ENCODE measurements at regions not wholly inside any gene's neighbourhood (a gene's known extent, or its start where the extent isn't known, plus 50 kb on each side); places are given as distances from the start of the nearest gene placed in this dataset.

DNA sequence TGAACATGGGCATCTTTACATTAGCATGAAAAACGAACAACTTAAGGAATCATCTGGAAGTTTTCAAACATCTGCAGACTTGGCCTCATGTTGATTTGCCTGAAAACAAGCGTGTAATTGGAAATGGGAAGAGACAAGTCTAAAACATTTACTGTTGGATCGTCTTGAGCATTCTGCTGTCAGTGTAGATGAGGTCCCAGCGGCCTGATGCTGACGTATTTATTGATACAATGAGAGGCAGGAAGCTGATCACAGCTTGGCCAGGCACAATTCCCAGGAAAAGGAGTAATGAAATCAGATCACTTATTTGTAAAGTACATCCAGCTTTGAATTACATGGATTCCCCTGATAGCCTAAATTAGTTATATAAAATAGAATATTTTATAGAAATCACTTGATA lies 210.6 kb downstream of the CLCN4 start:
- H3K23ac ChIP-seq (ENCODE audit: low read depth, low read length, poor library complexity): no peak overlapping the region
- no peak overlapping the region for H2AK5ac ChIP-seq (ENCODE audit: low read depth, low read length)
- no peaks in the 10 kb centered on the region for H3K36me3 ChIP-seq (replicated peaks in 1 of 2; ENCODE audit: control insufficient read depth in 2 of 2, insufficient read depth in 2 of 2, low read length in 2 of 2)
- H3K4ac ChIP-seq (ENCODE audit: low read length): no peak overlapping the region
- no peak overlapping the region for H4K8ac ChIP-seq (ENCODE audit: low read depth, low read length)
- no peak for DNase-seq (ENCODE audit: low spot score)
- no peak overlapping the region for H2BK15ac ChIP-seq (ENCODE audit: low read length)
- H2BK12ac ChIP-seq (ENCODE audit: low read length): no peak overlapping the region
- no peak overlapping the region for H4K91ac ChIP-seq (ENCODE audit: low read depth, low read length, poor library complexity)
- H3K4me3 ChIP-seq (ENCODE audit: low read length in 2 of 2): no peak overlapping the region
- WGBS, 2 donors (ENCODE audit: extremely low coverage in 2 of 2, insufficient read length in 2 of 2, insufficient replicate concordance in 1 of 2): no CpG with 5 or more reads among the region's 5 CpGs
- H3K9me3 ChIP-seq (replicated peaks in 1 of 2; ENCODE audit: control insufficient read depth in 2 of 2, insufficient read depth in 1 of 2, low read depth in 1 of 2, low read length in 2 of 2): no peaks in the 10 kb centered on the region
- no peak overlapping the region for H3K14ac ChIP-seq (ENCODE audit: low read length)
- H3K18ac ChIP-seq (ENCODE audit: low read length): no peak overlapping the region
- no peak overlapping the region for H2AFZ ChIP-seq (ENCODE audit: low read length)
- H3K27ac ChIP-seq (replicated peaks; ENCODE audit: low read length): no peak overlapping the region
- H3K27me3 ChIP-seq (ENCODE audit: control insufficient read depth in 3 of 3, insufficient read depth in 3 of 3, low read depth in 1 of 3, low read length in 3 of 3): no peaks in the 10 kb centered on the region
- H3K9ac ChIP-seq (ENCODE audit: low read depth, low read length, poor library complexity): no peak overlapping the region
- H2BK120ac ChIP-seq (ENCODE audit: low read depth, low read length): no peak overlapping the region
- H3K79me1 ChIP-seq (ENCODE audit: low read depth, low read length): no peaks in the 10 kb centered on the region
- no peaks in the 10 kb centered on the region for H3K4me1 ChIP-seq (ENCODE audit: control insufficient read depth in 2 of 2, insufficient read depth in 1 of 2, low read depth in 1 of 2, low read length in 2 of 2)
- H3K4me2 ChIP-seq (ENCODE audit: insufficient read depth, low read length, poor library complexity, severe bottlenecking): no peak overlapping the region
- H2BK5ac ChIP-seq (ENCODE audit: low read length): no peak overlapping the region

DNA sequence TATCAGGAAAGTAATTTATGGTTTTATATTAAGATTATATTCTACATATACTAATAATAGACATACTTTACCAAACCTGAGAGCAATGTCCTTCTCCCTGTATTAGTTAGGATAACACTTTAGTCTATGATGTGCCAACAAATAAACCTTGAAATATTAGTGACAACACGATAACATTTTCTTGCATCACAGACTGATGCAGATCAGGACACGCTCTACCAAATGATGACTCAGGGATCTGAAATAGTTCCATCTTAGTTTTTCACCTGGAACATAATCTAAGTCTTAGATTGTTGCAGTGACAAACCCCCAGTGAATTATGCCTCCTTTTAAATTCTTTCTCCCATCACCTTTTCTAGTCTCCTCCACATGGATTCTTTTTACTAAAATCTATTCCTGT lies 214.2 kb downstream of the CLCN4 start:
- Histone ChIP-seq H2AK5ac (ENCODE audit: low read depth, low read length) (no peak overlapping the region), H3K9ac (ENCODE audit: low read depth, low read length, poor library complexity) (no peak overlapping the region), H3K4me3 (ENCODE audit: low read length in 2 of 2) (no peak overlapping the region), H2BK15ac (ENCODE audit: low read length) (no peak overlapping the region), H3K23ac (ENCODE audit: low read depth, low read length, poor library complexity) (no peak overlapping the region), H2BK120ac (ENCODE audit: low read depth, low read length) (no peak overlapping the region), H3K27ac (replicated peaks; ENCODE audit: low read length) (no peak overlapping the region), H3K14ac (ENCODE audit: low read length) (no peak overlapping the region), H2BK12ac (ENCODE audit: low read length) (no peak overlapping the region), H3K4ac (ENCODE audit: low read length) (no peak overlapping the region), H3K4me2 (ENCODE audit: insufficient read depth, low read length, poor library complexity, severe bottlenecking) (no peak overlapping the region), H2BK5ac (ENCODE audit: low read length) (no peak overlapping the region), H4K91ac (ENCODE audit: low read depth, low read length, poor library complexity) (no peak overlapping the region), H3K79me1 (ENCODE audit: low read depth, low read length) (no peaks in the 10 kb centered on the region), H3K36me3 (replicated peaks in 1 of 2; ENCODE audit: control insufficient read depth in 2 of 2, insufficient read depth in 2 of 2, low read length in 2 of 2) (no peaks in the 10 kb centered on the region), H3K27me3 (ENCODE audit: control insufficient read depth in 3 of 3, insufficient read depth in 3 of 3, low read depth in 1 of 3, low read length in 3 of 3) (no peaks in the 10 kb centered on the region), H2AFZ (ENCODE audit: low read length) (no peak overlapping the region), H3K4me1 (ENCODE audit: control insufficient read depth in 2 of 2, insufficient read depth in 1 of 2, low read depth in 1 of 2, low read length in 2 of 2) (no peaks in the 10 kb centered on the region), H4K8ac (ENCODE audit: low read depth, low read length) (no peak overlapping the region), H3K9me3 (replicated peaks in 1 of 2; ENCODE audit: control insufficient read depth in 2 of 2, insufficient read depth in 1 of 2, low read depth in 1 of 2, low read length in 2 of 2) (no peaks in the 10 kb centered on the region), H3K18ac (ENCODE audit: low read length) (no peak overlapping the region)
- DNase-seq (ENCODE audit: low spot score): no peak
- no CpG with 5 or more reads among the region's 2 CpGs for WGBS, 2 donors (ENCODE audit: extremely low coverage in 2 of 2, insufficient read length in 2 of 2, insufficient replicate concordance in 1 of 2)

DNA sequence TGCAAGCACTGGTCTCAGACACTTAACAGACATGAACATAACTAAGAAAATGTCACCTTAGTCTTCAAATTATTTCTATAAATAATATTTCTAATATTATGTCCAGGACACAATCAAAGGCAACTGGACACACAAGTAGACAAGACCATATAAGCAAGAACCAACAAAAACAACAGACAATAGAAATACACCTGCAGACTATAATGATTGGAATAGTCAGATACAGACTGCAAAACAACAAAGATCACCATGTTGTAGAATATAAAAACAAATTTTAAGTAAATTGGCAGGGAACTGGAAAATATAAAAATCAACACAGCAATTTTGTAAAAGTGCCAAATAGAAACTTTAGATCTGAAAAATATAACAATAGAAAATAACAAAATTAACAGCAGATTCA lies 220.7 kb downstream of the CLCN4 start:
- H3K4me2 ChIP-seq (ENCODE audit: insufficient read depth, low read length, poor library complexity, severe bottlenecking): no peak overlapping the region
- no peak overlapping the region for H3K4me3 ChIP-seq (ENCODE audit: low read length in 2 of 2)
- no peak overlapping the region for H3K27ac ChIP-seq (replicated peaks; ENCODE audit: low read length)
- no peak overlapping the region for H4K91ac ChIP-seq (ENCODE audit: low read depth, low read length, poor library complexity)
- H4K8ac ChIP-seq (ENCODE audit: low read depth, low read length): no peak overlapping the region
- H3K14ac ChIP-seq (ENCODE audit: low read length): no peak overlapping the region
- no peak overlapping the region for H2BK15ac ChIP-seq (ENCODE audit: low read length)
- no peak overlapping the region for H3K23ac ChIP-seq (ENCODE audit: low read depth, low read length, poor library complexity)
- no peak overlapping the region for H2BK120ac ChIP-seq (ENCODE audit: low read depth, low read length)
- no peak overlapping the region for H2AFZ ChIP-seq (ENCODE audit: low read length)
- no peaks in the 10 kb centered on the region for H3K36me3 ChIP-seq (replicated peaks in 1 of 2; ENCODE audit: control insufficient read depth in 2 of 2, insufficient read depth in 2 of 2, low read length in 2 of 2)
- no peak overlapping the region for H2AK5ac ChIP-seq (ENCODE audit: low read depth, low read length)
- no peak overlapping the region for H2BK12ac ChIP-seq (ENCODE audit: low read length)
- no peak overlapping the region for H3K4ac ChIP-seq (ENCODE audit: low read length)
- H3K4me1 ChIP-seq (ENCODE audit: control insufficient read depth in 2 of 2, insufficient read depth in 1 of 2, low read depth in 1 of 2, low read length in 2 of 2): no peaks in the 10 kb centered on the region
- peaks cover 0 to 5% of the 10 kb centered on the region in 2 donors for H3K9me3 ChIP-seq (replicated peaks in 1 of 2; ENCODE audit: control insufficient read depth in 2 of 2, insufficient read depth in 1 of 2, low read depth in 1 of 2, low read length in 2 of 2)
- no peaks in the 10 kb centered on the region for H3K27me3 ChIP-seq (ENCODE audit: control insufficient read depth in 3 of 3, insufficient read depth in 3 of 3, low read depth in 1 of 3, low read length in 3 of 3)
- H2BK5ac ChIP-seq (ENCODE audit: low read length): no peak overlapping the region
- no peak overlapping the region for H3K18ac ChIP-seq (ENCODE audit: low read length)
- H3K9ac ChIP-seq (ENCODE audit: low read depth, low read length, poor library complexity): no peak overlapping the region
- DNase-seq (ENCODE audit: low spot score): no peak
- H3K79me1 ChIP-seq (ENCODE audit: low read depth, low read length): no peaks in the 10 kb centered on the region

DNA sequence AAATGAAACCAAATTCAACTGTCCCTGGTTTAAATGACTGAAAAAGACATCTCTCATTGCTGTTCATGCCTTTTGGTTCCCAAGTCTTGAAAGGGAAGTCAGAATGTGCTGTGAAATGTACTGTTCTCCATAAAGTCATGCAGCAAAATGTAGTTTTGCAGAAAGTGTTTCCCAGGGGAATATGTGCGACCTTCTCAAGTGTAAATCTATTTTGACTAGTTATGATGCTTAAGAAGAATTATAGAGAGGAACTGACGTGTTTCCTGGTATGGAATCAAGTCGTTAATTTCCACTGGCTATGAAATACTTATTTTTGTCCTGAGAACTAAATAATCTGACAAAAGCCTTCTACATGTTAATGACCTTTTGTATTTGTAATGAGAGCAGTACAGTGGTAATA lies 223.1 kb downstream of the CLCN4 start:
- no peaks in the 10 kb centered on the region for H3K27me3 ChIP-seq (ENCODE audit: control insufficient read depth in 3 of 3, insufficient read depth in 3 of 3, low read depth in 1 of 3, low read length in 3 of 3)
- peaks cover 0 to 5% of the 10 kb centered on the region in 2 donors for H3K9me3 ChIP-seq (replicated peaks in 1 of 2; ENCODE audit: control insufficient read depth in 2 of 2, insufficient read depth in 1 of 2, low read depth in 1 of 2, low read length in 2 of 2)
- H3K36me3 ChIP-seq (replicated peaks in 1 of 2; ENCODE audit: control insufficient read depth in 2 of 2, insufficient read depth in 2 of 2, low read length in 2 of 2): no peaks in the 10 kb centered on the region
- no peak overlapping the region for H4K91ac ChIP-seq (ENCODE audit: low read depth, low read length, poor library complexity)
- no peaks in the 10 kb centered on the region for H3K79me1 ChIP-seq (ENCODE audit: low read depth, low read length)
- no peak overlapping the region for H3K4ac ChIP-seq (ENCODE audit: low read length)
- H3K27ac ChIP-seq (replicated peaks; ENCODE audit: low read length): no peak overlapping the region
- H3K9ac ChIP-seq (ENCODE audit: low read depth, low read length, poor library complexity): no peak overlapping the region
- no peak overlapping the region for H2BK12ac ChIP-seq (ENCODE audit: low read length)
- no peak overlapping the region for H4K8ac ChIP-seq (ENCODE audit: low read depth, low read length)
- no peak for DNase-seq (ENCODE audit: low spot score)
- H3K4me1 ChIP-seq (ENCODE audit: control insufficient read depth in 2 of 2, insufficient read depth in 1 of 2, low read depth in 1 of 2, low read length in 2 of 2): no peaks in the 10 kb centered on the region
- no peak overlapping the region for H2AFZ ChIP-seq (ENCODE audit: low read length)
- no peak overlapping the region for H3K14ac ChIP-seq (ENCODE audit: low read length)
- no peak overlapping the region for H2BK15ac ChIP-seq (ENCODE audit: low read length)
- H3K4me2 ChIP-seq (ENCODE audit: insufficient read depth, low read length, poor library complexity, severe bottlenecking): no peak overlapping the region
- no peak overlapping the region for H2BK120ac ChIP-seq (ENCODE audit: low read depth, low read length)
- no peak overlapping the region for H3K18ac ChIP-seq (ENCODE audit: low read length)
- no peak overlapping the region for H2AK5ac ChIP-seq (ENCODE audit: low read depth, low read length)
- H2BK5ac ChIP-seq (ENCODE audit: low read length): no peak overlapping the region
- H3K4me3 ChIP-seq (ENCODE audit: low read length in 2 of 2): no peak overlapping the region
- no CpG with 5 or more reads among the region's 3 CpGs for WGBS, 2 donors (ENCODE audit: extremely low coverage in 2 of 2, insufficient read length in 2 of 2, insufficient replicate concordance in 1 of 2)
- H3K23ac ChIP-seq (ENCODE audit: low read depth, low read length, poor library complexity): no peak overlapping the region
